ENCODE measurements at regions not wholly inside any gene's neighbourhood (a gene's known extent, or its start where the extent isn't known, plus 50 kb on each side); places are given as distances from the start of the nearest gene placed in this dataset.

GRCh38 chr9:2299843-2300205 is 284.7 kb downstream of the SMARCA2 start:
- intact Hi-C loops (cut with DNase I): no loop called here
- peak in 25 of 42 donors; percentile 3 to 66 (median 32) for DNase-seq

DNA sequence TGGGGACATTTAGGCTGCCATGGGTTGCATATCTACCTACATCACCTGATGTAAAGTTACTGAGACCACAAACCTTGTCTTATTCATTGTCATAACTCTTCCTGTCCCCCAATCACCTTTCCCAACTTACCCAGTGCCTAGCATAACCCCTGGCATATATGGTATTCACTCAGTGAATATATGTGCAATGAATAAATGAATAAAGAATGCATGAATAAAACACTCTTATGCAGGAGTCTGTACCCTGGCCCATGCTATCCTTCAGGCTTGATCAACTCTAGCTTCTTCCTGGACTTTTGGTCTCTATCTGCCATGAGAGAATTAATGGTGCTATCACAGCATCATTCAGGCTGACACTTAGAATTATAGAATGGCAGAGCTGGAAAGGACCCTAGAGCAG is 285.2 kb downstream of the SMARCA2 start:
- no peak for DNase-seq
- intact Hi-C loops (cut with DNase I): no loop called here

DNA sequence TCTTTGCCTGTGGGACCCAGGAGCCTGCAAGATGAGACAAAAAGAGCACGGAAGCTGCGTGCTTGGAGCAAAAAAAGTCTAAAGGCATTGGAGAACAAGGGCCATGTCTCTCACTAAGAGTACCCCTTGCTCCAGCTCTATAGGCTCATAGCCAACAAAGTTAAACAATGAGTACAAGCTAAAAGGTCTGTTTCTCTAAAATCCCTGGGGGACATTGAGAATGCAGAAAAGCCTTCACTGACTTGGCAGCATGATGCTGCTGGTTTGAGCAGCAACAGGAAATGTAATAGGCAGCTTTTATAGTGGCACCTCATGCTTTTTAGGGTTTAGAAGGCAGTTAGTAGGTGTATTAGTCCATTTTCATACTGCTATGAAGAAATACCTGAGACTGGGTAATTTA is 287.5 kb downstream of the SMARCA2 start:
- DNase-seq: no peak
- intact Hi-C loops (cut with DNase I): no loop called here

GRCh38 chr9:2303056-2303455 is 287.9 kb downstream of the SMARCA2 start:
- no peak for DNase-seq
- intact Hi-C loops (cut with DNase I): no loop called here

GRCh38 chr9:2307480-2307879 is 292.3 kb downstream of the SMARCA2 start:
- intact Hi-C loops (cut with DNase I): no loop called here
- no peak for DNase-seq

- DNase-seq: no peak
- intact Hi-C loops (cut with DNase I): no loop called here
These were observed 296.8 kb downstream of the SMARCA2 start for GRCh38 chr9:2311920-2312319.

- no peak for DNase-seq
- intact Hi-C loops (cut with DNase I): no loop called here
These were observed 298.4 kb downstream of the SMARCA2 start for GRCh38 chr9:2313512-2313911.

DNA sequence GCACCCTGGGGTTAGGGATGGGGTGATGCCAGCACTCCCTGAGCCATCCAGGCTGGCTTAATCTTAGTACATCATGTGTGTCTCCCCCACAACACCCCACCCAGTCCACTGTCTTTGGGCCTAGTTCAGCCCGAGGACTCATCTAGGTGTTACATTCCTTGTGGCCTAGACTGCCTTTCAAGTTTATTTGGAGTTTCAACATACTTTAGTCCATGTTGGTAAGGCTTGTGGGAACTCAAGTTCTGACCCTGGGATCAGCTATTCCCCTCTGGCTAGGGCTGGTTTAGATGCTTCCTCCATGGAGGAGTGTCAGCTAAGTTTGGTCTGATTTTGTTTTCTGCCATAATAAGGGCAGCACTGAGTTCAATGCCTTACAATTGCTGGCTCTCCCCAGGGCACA is 302.4 kb downstream of the SMARCA2 start:
- intact Hi-C loops (cut with DNase I): no loop called here
- no peak for DNase-seq

GRCh38 chr9:2319421-2319820 is 302.2 kb upstream of the VLDLR start:
- intact Hi-C loops (cut with DNase I): no loop called here
- DNase-seq: no peak

DNA sequence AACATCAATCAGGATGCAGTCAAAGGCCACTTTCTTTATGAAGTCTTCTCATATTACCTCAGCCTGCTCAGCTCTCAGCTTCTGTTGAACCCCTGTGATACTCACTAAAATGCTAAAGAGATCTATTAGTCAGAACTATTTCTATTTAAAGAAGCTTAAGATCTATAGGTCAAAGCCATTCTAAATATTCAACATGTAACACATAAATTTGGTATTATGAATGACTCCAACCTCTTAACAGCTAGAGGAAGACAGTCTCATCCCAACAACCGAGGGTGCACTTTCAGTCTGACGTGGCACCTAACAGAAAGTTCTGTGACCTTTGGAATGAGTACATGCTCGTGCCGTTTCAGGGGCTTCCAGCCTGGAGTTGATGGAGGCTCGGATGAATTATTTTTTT is 301.5 kb upstream of the VLDLR start:
- no peak for DNase-seq
- intact Hi-C loops (cut with DNase I): no loop called here

DNA sequence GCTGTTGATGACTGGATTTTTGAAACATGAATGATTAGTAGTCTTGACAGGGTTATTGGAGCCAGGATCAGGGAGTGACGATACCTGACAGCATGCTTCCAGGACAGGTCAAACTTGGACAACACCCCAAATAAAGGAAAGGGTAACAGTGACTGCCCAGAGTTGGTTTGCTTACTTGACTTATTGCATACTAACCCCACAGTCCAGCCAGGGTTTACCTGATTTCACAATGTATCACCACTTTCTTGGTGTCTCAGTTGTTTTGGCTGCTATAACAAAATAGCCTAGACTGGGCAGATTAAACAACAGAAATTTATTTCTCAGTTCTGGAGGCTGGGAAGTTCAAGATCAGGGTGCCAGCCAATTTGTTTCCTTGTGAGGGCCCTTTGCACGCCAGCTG is 301.0 kb upstream of the VLDLR start:
- DNase-seq: no peak
- intact Hi-C loops (cut with DNase I): no loop called here

- intact Hi-C loops (cut with DNase I): no loop called here
- DNase-seq: no peak
These were observed 300.0 kb upstream of the VLDLR start for GRCh38 chr9:2321523-2322148.

DNA sequence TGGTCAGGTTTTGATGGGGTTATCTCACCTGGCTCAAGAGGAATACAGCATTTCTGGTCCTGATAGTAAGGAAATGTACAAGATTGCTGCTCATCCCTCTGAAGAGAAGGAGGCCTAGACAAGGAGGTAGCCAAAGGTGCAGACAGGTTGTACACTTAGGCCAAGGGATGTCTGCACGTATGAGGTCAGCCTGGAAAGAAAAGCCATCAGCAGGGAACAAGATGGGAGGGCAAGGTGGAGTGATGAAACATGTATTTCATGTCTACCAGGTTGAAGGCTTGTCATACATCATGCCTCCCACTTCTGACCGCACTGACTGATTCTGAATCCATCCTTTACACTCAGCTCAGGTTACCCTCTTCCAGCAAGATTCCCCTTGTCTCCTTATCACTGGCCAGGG is 296.8 kb upstream of the VLDLR start:
- intact Hi-C loops (cut with DNase I): no loop called here
- DNase-seq: no peak

- DNase-seq: no peak
- intact Hi-C loops (cut with DNase I): no loop called here
These were observed 288.9 kb upstream of the VLDLR start for GRCh38 chr9:2332663-2333062.

GRCh38 chr9:2335260-2335659 is 286.3 kb upstream of the VLDLR start:
- no peak for DNase-seq
- intact Hi-C loops (cut with DNase I): no loop called here

- intact Hi-C loops (cut with DNase I): no loop called here
- peak in 7 of 42 donors; percentile 1 to 26 (median 8) for DNase-seq
These were observed 285.5 kb upstream of the VLDLR start for GRCh38 chr9:2336055-2336454.

GRCh38 chr9:2337131-2337530 is 284.5 kb upstream of the VLDLR start:
- DNase-seq: no peak
- intact Hi-C loops (cut with DNase I): no loop called here

GRCh38 chr9:2337627-2338026 is 284.0 kb upstream of the VLDLR start:
- intact Hi-C loops (cut with DNase I): no loop called here
- DNase-seq: peak in 8 of 42 donors; percentile 10 to 42 (median 15)

- intact Hi-C loops (cut with DNase I): no loop called here
- no peak for DNase-seq
These were observed 282.7 kb upstream of the VLDLR start for GRCh38 chr9:2338777-2339365.

DNA sequence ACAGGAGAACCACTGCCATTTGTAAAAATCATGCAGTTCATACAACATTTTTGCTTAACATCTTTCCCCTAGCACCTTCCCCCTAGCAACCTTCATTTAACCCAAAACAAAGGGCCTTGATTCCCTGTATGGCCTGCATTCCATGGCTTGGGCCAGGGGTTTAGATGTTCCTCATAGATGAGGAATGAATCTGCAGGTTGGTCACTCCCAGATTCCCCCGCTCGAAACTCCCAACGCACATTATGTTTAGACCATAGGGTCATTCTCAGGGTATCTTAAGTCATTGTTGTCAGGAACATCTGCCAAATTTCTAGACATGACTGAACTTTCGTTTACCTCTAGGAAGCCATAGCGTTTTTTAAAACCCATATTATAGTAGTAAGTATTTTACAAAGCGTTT is 282.2 kb upstream of the VLDLR start:
- intact Hi-C loops (cut with DNase I): no loop called here

GRCh38 chr9:2340046-2340760 is 281.4 kb upstream of the VLDLR start:
- DNase-seq: no peak
- intact Hi-C loops (cut with DNase I): no loop called here

More for the DNA sequence above, 282.2 kb upstream of the VLDLR start:
- no peak for DNase-seq

All from head of caudate nucleus (tissue), 42 donors.